DND-41 (cell line): ENCODE measurements at regions not wholly inside any gene's neighbourhood (a gene's known extent, or its start where the extent isn't known, plus 50 kb on each side); places are given as distances from the start of the nearest gene placed in this dataset.

Experiments
- ATAC-seq: fragments of 200-7000 bp; cut with Tn5 transposase; 3 replicates; pipeline ENCODE4 v1.9.1; 2021; ENCODE audit warnings: low read depth; ENCODE audit not compliant: insufficient read depth
- DNase-seq: peaks from one replicate; pipeline ENCODE4 v3.0.0-alpha.2; 2020
- H2AFZ ChIP-seq: 2 replicates; pipeline ENCODE4 v1.6.0; 2012; ENCODE audit warnings: low read depth, low read length
- H3K27ac ChIP-seq: 2 replicates; pipeline ENCODE4 v1.5.1; 2012; ENCODE audit warnings: low read length, inconsistent platforms
- H3K27me3 ChIP-seq: fragments of 200-600 bp; sonication (generic); 2 replicates; pipeline ENCODE4 v1.6.0; 2012; ENCODE audit warnings: low read length, mild to moderate bottlenecking, inconsistent platforms; ENCODE audit not compliant: insufficient read depth, poor library complexity
- H3K36me3 ChIP-seq: 2 replicates; pipeline ENCODE4 v1.5.1; 2012; ENCODE audit warnings: low read length, inconsistent platforms; ENCODE audit not compliant: insufficient read depth
- H3K4me1 ChIP-seq: 2 replicates; pipeline ENCODE4 v1.5.1; 2012; ENCODE audit warnings: mild to moderate bottlenecking, low read length; ENCODE audit not compliant: insufficient read depth
- H3K4me2 ChIP-seq: 2 replicates; pipeline ENCODE4 v1.6.0; 2012; ENCODE audit warnings: mild to moderate bottlenecking, moderate library complexity, low read length, inconsistent platforms; ENCODE audit not compliant: insufficient read depth
- H3K4me3 ChIP-seq, 2 experiments: fragments of 200-600 bp in 1 of 2; shearing (Covaris generic) in 1 of 2; 2 replicates each; pipeline ENCODE4 v1.5.1; 2012 to 2016; ENCODE audit warnings: inconsistent platforms in 2 of 2, low read length in 2 of 2, mild to moderate bottlenecking in 2 of 2, low read depth in 1 of 2, moderate library complexity in 1 of 2
- H3K79me2 ChIP-seq: 2 replicates; pipeline ENCODE4 v1.6.0; 2012; ENCODE audit warnings: low read length, inconsistent platforms; ENCODE audit not compliant: insufficient read depth
- H3K9ac ChIP-seq: 2 replicates; pipeline ENCODE4 v1.6.0; 2012; ENCODE audit warnings: low read depth, mild to moderate bottlenecking, inconsistent platforms, low read length, moderate library complexity
- H3K9me3 ChIP-seq: 2 replicates; pipeline ENCODE4 v1.5.1; 2012; ENCODE audit warnings: low read length, moderate library complexity, mild to moderate bottlenecking, inconsistent platforms; ENCODE audit not compliant: insufficient read depth, severe bottlenecking
- H4K20me1 ChIP-seq: 2 replicates; pipeline ENCODE4 v1.6.0; 2012; ENCODE audit warnings: low read length; ENCODE audit not compliant: insufficient read depth
- CTCF ChIP-seq: IDR thresholded peaks from 2 replicates; pipeline ENCODE4 v1.5.1; 2012; ENCODE audit warnings: borderline replicate concordance, low read length, moderate library complexity, mild to moderate bottlenecking; ENCODE audit not compliant: poor library complexity, severe bottlenecking; ENCODE audit errors: extremely low read depth
- EZH2 ChIP-seq: IDR thresholded peaks from 3 replicates; pipeline ENCODE4 v1.6.1; 2012; ENCODE audit warnings: borderline replicate concordance, low read depth, mild to moderate bottlenecking, moderate library complexity, low read length, inconsistent platforms; ENCODE audit not compliant: severe bottlenecking

GRCh38 chr2:64196963-64197362 lies 52.7 kb upstream of the PELI1 start:
- ATAC-seq: no peak

GRCh38 chr2:64201151-64201550 lies 56.9 kb upstream of the PELI1 start:
- Histone ChIP-seq H3K9ac (no peak overlapping the region), H2AFZ (no peak overlapping the region), H3K4me2 (no peak overlapping the region), H3K9me3 (no peaks in the 10 kb centered on the region), H3K36me3 (no peaks in the 10 kb centered on the region), H3K27ac (no peak overlapping the region), H3K27me3 (no peaks in the 10 kb centered on the region), H3K4me3 (no peak overlapping the region), H3K4me1 (0 out of 2 replicates have a peak, but pooled peaks cover 2% of the 10 kb centered on the region), H4K20me1 (no peaks in the 10 kb centered on the region), H3K79me2 (no peaks in the 10 kb centered on the region)
- ATAC-seq: no peak
- DNase-seq: no peak
- no peak for TF ChIP-seq CTCF
- no peak for TF ChIP-seq EZH2

More at GRCh38 chr2:64196963-64197362, 52.7 kb upstream of the PELI1 start:
- Histone ChIP-seq H3K9me3 (no peaks in the 10 kb centered on the region), H3K36me3 (no peaks in the 10 kb centered on the region), H2AFZ (no peak overlapping the region), H4K20me1 (no peaks in the 10 kb centered on the region), H3K4me1 (no peaks in the 10 kb centered on the region), H3K27me3 (no peaks in the 10 kb centered on the region), H3K27ac (no peak overlapping the region), H3K79me2 (no peaks in the 10 kb centered on the region), H3K4me3 (no peak overlapping the region), H3K4me2 (no peak overlapping the region), H3K9ac (no peak overlapping the region)
- TF ChIP-seq CTCF: no peak
- no peak for TF ChIP-seq EZH2
- no peak for DNase-seq

GRCh38 chr2:64202206-64202845 lies 58.1 kb upstream of the PELI1 start:
- Histone ChIP-seq H3K9ac (no peak overlapping the region), H3K4me2 (no peak overlapping the region), H3K4me3 (no peak overlapping the region), H3K4me1 (0 out of 2 replicates have a peak, but pooled peaks cover 2% of the 10 kb centered on the region), H3K9me3 (no peaks in the 10 kb centered on the region), H3K79me2 (no peaks in the 10 kb centered on the region), H3K27me3 (no peaks in the 10 kb centered on the region), H3K36me3 (no peaks in the 10 kb centered on the region), H2AFZ (no peak overlapping the region), H4K20me1 (no peaks in the 10 kb centered on the region), H3K27ac (no peak overlapping the region)
- no peak for ATAC-seq
- TF ChIP-seq CTCF (no peak), EZH2 (no peak)
- DNase-seq: no peak
